Immature natural killer cell (primary cell): ENCODE measurements at regions not wholly inside any gene's neighbourhood (a gene's known extent, or its start where the extent isn't known, plus 50 kb on each side); places are given as distances from the start of the nearest gene placed in this dataset.

Experiments
- DNase-seq, 3 donors: peaks; one replicate each; pipeline ENCODE4 v3.0.0; 2022; ENCODE audit warnings: mixed read lengths in 1 of 3
- H3K27ac Mint-ChIP-seq, 6 donors: one replicate each; pipeline ENCODE4 v1.8.0; 2020; ENCODE audit warnings: mixed read lengths in 6 of 6, mild to moderate bottlenecking in 5 of 6, inconsistent platforms in 4 of 6, moderate library complexity in 3 of 6
- H3K27me3 Mint-ChIP-seq, 3 donors: one replicate each; pipeline ENCODE4 v1.8.0; 2020 to 2021; ENCODE audit warnings: low read depth in 3 of 3, mild to moderate bottlenecking in 3 of 3, mixed read lengths in 3 of 3, moderate library complexity in 3 of 3, inconsistent platforms in 1 of 3
- H3K36me3 Mint-ChIP-seq, 3 donors: one replicate each; pipeline ENCODE4 v1.8.0; 2020; ENCODE audit warnings: mixed read lengths in 3 of 3, inconsistent platforms in 2 of 3, mild to moderate bottlenecking in 2 of 3
- H3K4me1 Mint-ChIP-seq, 2 donors: one replicate each; pipeline ENCODE4 v1.8.0; 2020; ENCODE audit warnings: inconsistent platforms in 2 of 2, mild to moderate bottlenecking in 2 of 2, mixed read lengths in 2 of 2, moderate library complexity in 1 of 2
- H3K4me3 Mint-ChIP-seq, 5 donors: one replicate each; pipeline ENCODE4 v1.8.0; 2020; ENCODE audit warnings: mild to moderate bottlenecking in 5 of 5, mixed read lengths in 5 of 5, inconsistent platforms in 3 of 5, moderate library complexity in 3 of 5
- H3K9me3 Mint-ChIP-seq, 6 donors: one replicate each; pipeline ENCODE4 v1.8.0; 2020; ENCODE audit warnings: mild to moderate bottlenecking in 6 of 6, mixed read lengths in 6 of 6, inconsistent platforms in 4 of 6, moderate library complexity in 3 of 6

GRCh38 chr14:101705733-101706508 lies 55.6 kb upstream of the PPP2R5C start:
- Mint-ChIP-seq H3K27me3 (peaks cover 13 to 18% (median 15%) of the 10 kb centered on the region in 3 donors), H3K27ac (peak overlapping the region; percentile 91 to 95 (median 94)), H3K36me3 (peaks cover 0 to 4% (median 0%) of the 10 kb centered on the region in 3 donors), H3K4me3 (peak overlapping the region; percentile 50 to 92 (median 67)), H3K4me1 (peaks cover 51 to 52% of the 10 kb centered on the region in 2 donors), H3K9me3 (peaks cover 0 to 5% (median 3%) of the 10 kb centered on the region in 6 donors)
- peak; percentile 58 to 68 (median 66) for DNase-seq

- peak overlapping the region; percentile 91 to 95 (median 94) for H3K27ac Mint-ChIP-seq
- peak overlapping the region in 4 of 5 donors; percentile 19 to 79 (median 56) for H3K4me3 Mint-ChIP-seq
- no peak for DNase-seq
- peaks cover 57 to 59% of the 10 kb centered on the region in 2 donors for H3K4me1 Mint-ChIP-seq
- peaks cover 19 to 23% (median 22%) of the 10 kb centered on the region in 3 donors for H3K27me3 Mint-ChIP-seq
- peaks cover 0 to 7% (median 0%) of the 10 kb centered on the region in 3 donors for H3K36me3 Mint-ChIP-seq
- peaks cover 0 to 7% (median 5%) of the 10 kb centered on the region in 6 donors for H3K9me3 Mint-ChIP-seq
Measured at GRCh38 chr14:101706509-101707067, 54.9 kb upstream of the PPP2R5C start.

- H3K27ac Mint-ChIP-seq: peak overlapping the region; percentile 91 to 95 (median 94)
- peaks cover 0 to 7% (median 5%) of the 10 kb centered on the region in 6 donors for H3K9me3 Mint-ChIP-seq
- H3K4me3 Mint-ChIP-seq: peak overlapping the region; percentile 19 to 79 (median 58)
- peaks cover 0 to 7% (median 0%) of the 10 kb centered on the region in 3 donors for H3K36me3 Mint-ChIP-seq
- peaks cover 58 to 59% of the 10 kb centered on the region in 2 donors for H3K4me1 Mint-ChIP-seq
- peak; percentile 80 to 87 (median 84) for DNase-seq
- H3K27me3 Mint-ChIP-seq: peaks cover 21 to 27% (median 24%) of the 10 kb centered on the region in 3 donors
Measured at GRCh38 chr14:101707068-101707842, 54.3 kb upstream of the PPP2R5C start.

- H3K27ac Mint-ChIP-seq: peak overlapping the region; percentile 91 to 95 (median 94)
- no peak for DNase-seq
- peak overlapping the region; percentile 19 to 79 (median 58) for H3K4me3 Mint-ChIP-seq
- H3K9me3 Mint-ChIP-seq: peaks cover 0 to 7% (median 5%) of the 10 kb centered on the region in 6 donors
- peaks cover 0 to 7% (median 0%) of the 10 kb centered on the region in 3 donors for H3K36me3 Mint-ChIP-seq
- H3K4me1 Mint-ChIP-seq: peaks cover 58 to 59% of the 10 kb centered on the region in 2 donors
- peaks cover 24 to 28% (median 27%) of the 10 kb centered on the region in 3 donors for H3K27me3 Mint-ChIP-seq
Measured at GRCh38 chr14:101707863-101708620, 53.5 kb upstream of the PPP2R5C start.

GRCh38 chr14:101708853-101709532 lies 52.5 kb upstream of the PPP2R5C start:
- peaks cover 0 to 7% (median 0%) of the 10 kb centered on the region in 3 donors for H3K36me3 Mint-ChIP-seq
- peak overlapping the region; percentile 63 to 97 (median 94) for H3K27ac Mint-ChIP-seq
- H3K4me1 Mint-ChIP-seq: peaks cover 64 to 65% of the 10 kb centered on the region in 2 donors
- peaks cover 31 to 38% (median 35%) of the 10 kb centered on the region in 3 donors for H3K27me3 Mint-ChIP-seq
- H3K4me3 Mint-ChIP-seq: peak overlapping the region in 2 of 5 donors; percentile 40 to 53
- peaks cover 2 to 12% (median 10%) of the 10 kb centered on the region in 6 donors for H3K9me3 Mint-ChIP-seq
- DNase-seq: no peak

GRCh38 chr14:101709533-101709881 lies 52.0 kb upstream of the PPP2R5C start:
- Mint-ChIP-seq H3K4me1 (peaks cover 69 to 70% of the 10 kb centered on the region in 2 donors), H3K36me3 (peaks cover 0 to 7% (median 0%) of the 10 kb centered on the region in 3 donors), H3K27me3 (peaks cover 34 to 43% (median 40%) of the 10 kb centered on the region in 3 donors), H3K4me3 (peak overlapping the region in 1 of 5 donors; percentile 48), H3K9me3 (peaks cover 2 to 14% (median 11%) of the 10 kb centered on the region in 6 donors), H3K27ac (peak overlapping the region; percentile 93 to 99 (median 96))
- DNase-seq: no peak

GRCh38 chr14:101709962-101710931 lies 51.3 kb upstream of the PPP2R5C start:
- Mint-ChIP-seq H3K36me3 (peaks cover 0 to 8% (median 0%) of the 10 kb centered on the region in 3 donors), H3K9me3 (peaks cover 4 to 15% (median 11%) of the 10 kb centered on the region in 6 donors), H3K27ac (peak overlapping the region; percentile 93 to 99 (median 96)), H3K4me1 (peaks cover 71 to 74% of the 10 kb centered on the region in 2 donors), H3K27me3 (peaks cover 39 to 50% (median 46%) of the 10 kb centered on the region in 3 donors), H3K4me3 (peak overlapping the region; percentile 48 to 66 (median 54))
- DNase-seq: peak; percentile 24 to 50 (median 40)

GRCh38 chr14:101711041-101711856 lies 50.3 kb upstream of the PPP2R5C start:
- H3K4me3 Mint-ChIP-seq: peak overlapping the region; percentile 48 to 66 (median 54)
- H3K27me3 Mint-ChIP-seq: peaks cover 40 to 55% (median 48%) of the 10 kb centered on the region in 3 donors
- H3K9me3 Mint-ChIP-seq: peaks cover 4 to 16% (median 13%) of the 10 kb centered on the region in 6 donors
- peak; percentile 60 to 67 (median 65) for DNase-seq
- H3K27ac Mint-ChIP-seq: peak overlapping the region; percentile 93 to 99 (median 96)
- peaks cover 0 to 10% (median 0%) of the 10 kb centered on the region in 3 donors for H3K36me3 Mint-ChIP-seq
- peaks cover 78 to 80% of the 10 kb centered on the region in 2 donors for H3K4me1 Mint-ChIP-seq
